CD1c-positive myeloid dendritic cell (primary cell): ENCODE measurements at regions not wholly inside any gene's neighbourhood (a gene's known extent, or its start where the extent isn't known, plus 50 kb on each side); places are given as distances from the start of the nearest gene placed in this dataset.
"Not testable (repeated sequence)": the region's sequence is repeated elsewhere in the genome, so short reads cannot be mapped to it uniquely, and the experiment has no call there.

Experiments used
- DNase-seq: peaks from one replicate; pipeline ENCODE4 v3.0.0-alpha.2; 2016; ENCODE audit errors: extremely low spot score

DNA sequence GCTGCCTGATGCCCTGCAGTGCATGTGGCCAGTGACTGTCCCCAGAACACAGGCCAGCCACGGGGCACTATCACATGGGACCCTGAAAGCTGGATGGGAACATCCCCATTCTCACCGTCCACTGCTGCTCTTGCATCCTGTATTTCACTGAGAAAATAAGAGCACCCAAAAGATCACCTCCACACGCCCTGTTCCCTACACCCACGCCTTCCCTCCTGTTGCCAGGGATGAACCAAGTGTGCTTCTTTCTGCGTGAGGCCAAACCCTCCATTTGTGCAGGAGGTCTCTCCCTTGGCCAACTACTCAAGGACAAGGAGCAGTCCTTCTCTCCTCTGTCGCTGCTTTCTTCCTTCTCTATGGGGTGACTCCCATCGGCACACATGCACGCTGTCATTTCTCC, 118.3 kb downstream of the LRRC37A3 start:
- DNase-seq = not testable (repeated sequence)

DNA sequence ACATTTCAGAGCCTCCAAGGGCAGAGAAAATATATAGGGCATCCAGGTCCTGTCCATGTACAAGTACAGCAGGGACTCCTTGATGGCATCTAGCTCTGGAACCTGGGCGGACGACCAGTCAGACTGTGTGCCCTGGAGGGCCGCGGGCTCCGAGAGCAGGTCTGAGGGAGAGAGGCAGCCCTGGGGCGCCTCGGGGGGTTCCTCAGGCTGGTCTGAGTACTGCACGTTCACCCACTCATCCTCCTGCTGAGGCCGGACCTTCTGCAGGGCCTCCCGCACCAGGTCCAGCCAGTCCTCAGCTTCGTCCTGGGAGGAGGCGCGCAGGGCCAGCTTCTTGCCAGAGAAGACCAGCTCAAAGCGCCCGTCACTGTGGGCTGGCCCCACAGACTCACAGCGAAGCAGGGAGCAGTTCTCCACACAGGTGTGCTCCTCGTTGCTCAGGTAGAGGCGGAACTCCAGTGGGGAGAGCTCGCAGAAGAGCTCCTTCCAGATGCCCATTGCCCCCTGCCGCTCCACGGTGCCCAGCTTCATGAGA, 118.8 kb downstream of the LRRC37A3 start:
- DNase-seq = not testable (repeated sequence)

DNA sequence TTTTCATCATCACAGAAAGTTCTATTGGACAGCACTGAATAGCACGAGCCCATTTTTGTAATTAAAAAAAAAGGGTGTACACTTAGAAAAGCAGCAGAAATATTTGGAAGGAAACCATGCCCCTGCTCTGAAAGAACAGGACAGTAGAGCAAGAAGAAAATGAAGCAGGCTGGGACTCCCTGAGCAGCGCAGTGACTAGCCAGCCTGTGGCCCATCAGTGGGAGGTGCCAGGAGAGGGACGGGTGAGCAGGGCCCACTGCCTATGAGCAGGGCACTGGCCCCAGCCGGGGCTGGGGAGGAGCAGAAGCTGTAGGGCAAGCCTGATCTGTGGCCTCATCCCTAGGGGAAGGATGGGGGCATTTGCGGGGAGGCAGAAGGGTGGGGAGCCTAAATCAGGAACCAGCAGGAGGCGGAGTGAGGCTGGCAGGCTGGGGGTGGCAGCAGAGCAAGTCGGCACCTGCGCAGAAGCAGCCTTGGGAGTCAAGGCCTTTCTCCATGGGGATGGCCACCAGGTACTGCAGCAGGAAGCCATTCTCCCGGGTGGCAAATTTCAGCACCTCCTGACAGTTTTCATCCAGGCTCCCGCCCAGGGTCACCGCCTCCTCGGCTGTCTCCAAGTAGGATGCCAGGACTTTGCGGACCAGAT, 119.6 kb downstream of the LRRC37A3 start:
- DNase-seq = not testable (repeated sequence)

DNA sequence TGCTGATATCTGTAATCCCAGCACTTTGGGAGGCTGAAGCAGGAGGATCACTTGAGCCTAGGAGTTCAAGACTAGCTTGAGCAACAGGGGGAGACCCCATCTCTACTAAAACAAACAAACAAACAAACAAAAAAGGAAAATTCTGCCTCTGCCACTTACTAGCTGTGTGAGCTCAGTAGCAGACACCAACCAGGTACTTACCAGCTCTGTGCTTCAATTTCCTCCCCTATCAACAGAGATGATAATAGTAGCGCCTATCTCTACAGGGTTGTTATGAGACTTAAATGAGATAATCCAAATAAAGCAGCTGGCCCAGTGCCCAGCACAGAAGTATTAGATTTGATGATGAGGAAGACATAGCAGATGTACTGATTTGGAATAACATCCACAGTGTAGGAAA, 120.3 kb downstream of the LRRC37A3 start:
- DNase-seq = not testable (repeated sequence)

DNA sequence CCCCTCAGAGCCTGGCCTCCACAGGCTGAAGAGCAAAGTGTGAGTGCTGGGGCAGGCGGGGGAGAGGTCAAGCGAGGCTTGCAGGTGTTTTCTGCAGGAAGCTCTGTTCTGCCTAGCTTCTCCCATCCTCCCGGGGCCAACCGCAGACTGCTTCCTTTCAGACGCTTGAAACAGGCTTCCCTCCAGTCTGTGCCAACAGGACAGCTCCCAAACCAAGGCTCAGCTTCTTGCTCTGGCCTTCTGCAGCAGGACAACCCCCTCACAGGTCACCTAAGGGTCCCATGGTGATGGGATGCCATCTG, 120.8 kb downstream of the LRRC37A3 start:
- not testable (repeated sequence) for DNase-seq

DNA sequence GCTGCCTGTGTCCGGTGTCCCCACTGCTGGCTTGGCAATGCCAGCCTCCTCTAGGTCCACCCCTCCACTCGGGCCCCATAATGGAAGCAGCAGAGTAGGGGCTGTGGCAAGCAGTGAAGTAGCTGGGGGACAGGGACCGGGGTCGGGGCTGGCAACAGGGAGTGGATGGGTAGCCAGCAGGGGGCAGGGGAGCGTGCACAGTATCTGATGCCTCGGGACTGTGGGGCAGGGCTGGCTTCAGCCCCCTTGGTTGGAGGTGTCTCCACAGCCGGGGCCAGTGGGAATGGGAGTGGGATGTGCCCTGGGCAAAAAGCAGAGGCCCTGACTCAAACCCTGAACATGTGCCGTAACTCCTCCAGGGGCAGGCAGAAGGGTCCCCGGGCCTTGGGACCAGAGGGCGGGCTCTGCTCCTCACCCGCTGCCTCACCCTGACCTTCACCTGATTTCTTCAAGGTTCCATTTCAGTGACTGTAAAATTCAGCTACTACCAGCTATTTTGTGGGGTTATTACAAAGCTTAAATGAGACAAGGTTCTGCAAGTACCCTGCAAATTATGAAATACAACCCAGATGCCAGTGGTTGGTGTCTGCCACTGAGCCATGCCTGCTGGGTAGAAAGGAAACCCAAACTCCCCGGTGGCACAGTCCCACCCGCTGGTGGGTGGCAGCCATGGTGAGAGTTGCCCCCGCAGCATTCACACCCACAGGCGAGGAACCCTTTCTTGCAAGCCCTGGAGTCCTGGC, 121.4 kb downstream of the LRRC37A3 start:
- DNase-seq = not testable (repeated sequence)

DNA sequence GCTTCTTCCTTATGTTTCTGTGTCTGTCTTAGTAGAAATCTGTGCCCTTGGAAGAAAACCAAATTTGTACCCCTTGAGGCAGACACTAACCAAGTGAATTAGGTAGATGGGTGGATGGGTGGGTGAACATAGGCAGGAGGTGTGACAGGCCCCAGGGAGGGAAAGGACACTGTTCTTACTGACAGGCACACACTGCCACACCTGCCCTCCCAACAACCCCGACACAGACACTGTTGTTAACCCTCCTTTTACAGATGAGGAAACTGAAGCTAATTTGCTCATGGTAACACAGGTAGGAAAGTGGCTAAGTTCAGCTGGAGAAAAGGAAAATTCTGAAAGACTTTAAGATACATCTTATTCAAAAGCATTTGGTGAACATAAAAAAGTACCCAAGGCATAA, 123.9 kb downstream of the LRRC37A3 start:
- not testable (repeated sequence) for DNase-seq

DNA sequence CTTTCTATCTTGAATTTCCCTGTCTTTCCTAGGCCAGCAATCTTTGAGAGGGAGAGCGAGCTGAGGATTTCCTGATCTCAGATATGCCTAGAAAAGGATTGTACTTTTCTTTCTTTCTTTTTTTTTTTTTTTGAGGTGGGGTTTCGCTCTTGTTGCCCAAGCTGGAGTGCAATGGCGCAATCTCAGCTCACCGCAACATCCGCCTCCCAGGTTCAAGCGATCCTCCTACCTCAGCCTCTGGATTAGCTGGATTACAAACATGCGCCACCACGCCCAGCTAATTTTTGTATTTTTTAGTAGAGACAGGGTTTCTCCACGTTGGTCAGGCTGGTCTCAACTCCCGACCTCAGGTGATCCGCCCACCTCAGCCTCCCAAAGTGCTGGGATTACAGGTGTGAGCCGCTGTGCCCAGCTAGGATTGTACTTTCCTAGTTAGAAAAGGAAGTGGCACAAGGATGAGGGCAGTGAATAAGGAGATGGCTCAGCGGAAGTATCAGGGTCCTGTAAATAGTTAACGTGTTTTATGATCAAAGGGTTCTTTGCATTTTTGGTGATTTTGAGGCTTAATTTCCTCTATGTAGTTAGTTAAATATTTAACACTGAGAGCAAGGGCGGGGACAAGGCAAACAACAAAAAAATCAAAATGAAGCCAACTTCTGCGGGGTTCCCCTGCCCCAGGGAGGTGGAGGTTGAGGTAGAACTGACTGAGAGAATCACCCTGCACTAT, 124.6 kb downstream of the LRRC37A3 start:
- DNase-seq = not testable (repeated sequence)

DNA sequence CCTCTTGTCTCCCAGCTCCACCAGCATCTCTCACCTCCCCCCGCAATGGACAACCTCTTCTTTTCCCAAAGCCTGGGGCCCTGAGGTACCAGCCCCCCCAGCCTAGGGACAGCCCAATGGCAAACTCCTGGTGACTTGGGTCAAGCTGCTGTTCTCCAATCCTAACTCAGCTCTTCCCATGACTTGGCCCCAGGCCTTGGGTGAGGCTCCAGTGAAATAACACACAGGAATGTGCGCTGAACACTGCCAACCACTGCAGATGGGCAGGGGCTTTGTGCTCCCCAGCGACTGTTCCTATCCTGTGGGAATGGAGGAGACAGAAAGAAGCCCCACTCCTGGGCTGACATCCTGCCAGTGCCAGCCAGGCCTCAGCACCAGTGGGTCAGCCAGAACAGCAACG, 125.2 kb downstream of the LRRC37A3 start:
- not testable (repeated sequence) for DNase-seq

DNA sequence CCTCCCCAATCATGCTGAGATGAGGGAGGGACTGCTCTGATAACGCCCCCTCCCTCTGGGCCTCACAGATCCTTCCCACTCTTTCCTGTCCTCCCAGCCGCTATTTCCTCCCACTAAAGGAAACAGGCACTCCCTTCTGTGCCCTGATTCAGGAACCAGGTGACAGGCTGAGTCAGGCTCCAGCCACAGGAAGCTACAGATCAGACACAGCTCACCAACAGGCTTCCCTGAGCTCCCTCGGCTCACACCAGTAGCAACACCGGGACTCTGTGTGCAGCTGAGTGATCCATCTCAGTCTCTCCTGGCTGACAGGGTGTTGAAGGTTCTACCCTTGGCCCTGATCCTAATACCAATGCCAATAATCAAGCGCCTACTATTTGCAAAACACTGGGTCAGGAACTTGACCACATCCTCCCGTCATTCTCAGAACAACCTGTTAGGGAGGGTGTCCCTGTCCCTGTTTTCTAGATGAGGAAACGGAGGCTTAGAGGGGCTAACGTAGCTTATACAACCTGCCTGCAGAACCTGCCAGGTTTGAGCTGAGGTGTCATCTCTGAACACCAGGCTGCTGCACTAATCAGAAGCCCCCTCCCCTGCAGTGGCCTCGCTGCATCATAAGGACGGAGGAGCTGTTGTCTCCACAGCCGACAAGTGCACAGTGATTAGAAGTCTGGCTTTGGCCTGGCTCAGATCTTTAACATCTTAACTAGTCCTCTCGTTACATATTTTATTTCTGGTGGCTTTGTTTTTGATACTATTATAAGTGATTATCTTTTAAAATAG, 126.3 kb downstream of the LRRC37A3 start:
- DNase-seq = peak; percentile 59

DNA sequence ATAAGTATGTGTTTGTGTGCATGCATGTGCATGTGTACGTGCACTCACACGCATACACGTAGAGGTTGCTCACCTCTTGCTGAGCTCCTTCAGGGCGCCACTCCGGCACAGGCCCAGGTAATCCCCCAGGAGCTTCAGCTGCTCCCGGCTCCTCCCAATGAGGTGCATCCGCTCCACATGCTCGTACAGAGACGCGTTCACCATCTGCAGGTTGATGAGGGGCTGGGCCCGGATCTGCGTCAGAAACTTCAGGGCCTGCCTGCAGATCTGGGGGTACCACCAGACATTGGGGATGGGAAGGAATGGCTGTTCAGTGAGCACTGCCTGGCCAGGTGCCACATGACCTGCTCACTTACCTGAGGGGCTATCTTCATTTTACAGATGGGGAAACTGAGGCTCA, 127.0 kb downstream of the LRRC37A3 start:
- not testable (repeated sequence) for DNase-seq

DNA sequence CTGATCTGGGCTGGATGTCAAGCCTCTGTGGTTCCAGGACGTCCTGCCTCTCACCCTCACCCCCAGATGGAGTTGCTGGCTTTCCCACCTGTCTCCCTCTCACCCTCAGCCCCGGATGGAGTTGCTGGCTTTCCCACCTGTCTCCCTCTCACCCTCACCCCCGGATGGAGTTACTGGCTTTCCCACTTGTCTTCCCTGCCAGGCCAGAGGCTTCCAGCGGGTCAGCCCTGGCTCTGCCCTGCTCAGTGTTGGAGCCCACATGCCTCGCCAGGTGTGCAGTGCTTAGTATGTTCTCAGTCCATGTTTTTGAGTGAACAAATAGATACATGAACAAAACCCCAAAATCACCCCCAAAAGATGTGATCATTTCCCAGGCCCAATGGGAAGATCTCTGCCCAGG, 127.6 kb downstream of the LRRC37A3 start:
- not testable (repeated sequence) for DNase-seq

DNA sequence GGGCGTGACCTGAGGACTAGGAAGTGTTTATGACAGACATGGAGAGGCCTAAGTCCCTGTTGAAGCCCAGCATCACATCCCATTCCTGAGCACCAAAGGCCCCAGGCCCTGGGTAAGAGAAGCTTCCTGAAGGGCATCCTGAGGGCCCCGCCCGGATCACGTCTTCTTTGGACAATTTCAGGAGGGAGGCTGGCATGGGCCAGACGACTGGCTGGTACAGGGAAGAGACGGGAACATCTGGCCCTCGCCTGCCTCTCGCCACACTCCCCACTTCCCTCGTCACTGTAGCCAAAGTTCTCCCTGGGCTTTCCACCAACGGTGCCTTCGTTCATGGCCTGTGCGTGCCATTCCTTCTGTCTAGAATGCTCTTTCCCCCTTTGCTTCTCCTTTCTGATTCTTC, 128.1 kb downstream of the LRRC37A3 start:
- DNase-seq = not testable (repeated sequence)

DNA sequence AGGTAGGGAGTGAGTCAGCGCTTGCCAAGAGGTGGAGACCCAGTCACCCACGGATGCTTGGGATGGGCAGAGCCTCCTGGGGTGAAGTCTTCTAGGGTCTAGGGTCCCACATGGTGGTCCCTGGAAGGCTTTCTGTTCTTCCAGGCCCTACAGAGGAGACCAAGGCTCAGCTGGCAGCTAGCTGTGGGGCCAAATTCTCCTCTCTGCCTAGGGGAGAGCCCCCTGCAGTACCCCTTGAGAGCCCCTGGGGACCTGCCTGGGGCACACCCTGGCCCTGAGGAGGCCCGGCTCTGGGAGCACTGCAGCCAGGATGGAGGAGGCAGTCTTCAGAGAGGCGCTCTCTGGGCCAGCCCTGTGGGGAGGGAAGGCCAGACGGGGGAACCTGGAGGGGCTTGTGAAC, 128.6 kb upstream of the SMURF2 start:
- not testable (repeated sequence) for DNase-seq

DNA sequence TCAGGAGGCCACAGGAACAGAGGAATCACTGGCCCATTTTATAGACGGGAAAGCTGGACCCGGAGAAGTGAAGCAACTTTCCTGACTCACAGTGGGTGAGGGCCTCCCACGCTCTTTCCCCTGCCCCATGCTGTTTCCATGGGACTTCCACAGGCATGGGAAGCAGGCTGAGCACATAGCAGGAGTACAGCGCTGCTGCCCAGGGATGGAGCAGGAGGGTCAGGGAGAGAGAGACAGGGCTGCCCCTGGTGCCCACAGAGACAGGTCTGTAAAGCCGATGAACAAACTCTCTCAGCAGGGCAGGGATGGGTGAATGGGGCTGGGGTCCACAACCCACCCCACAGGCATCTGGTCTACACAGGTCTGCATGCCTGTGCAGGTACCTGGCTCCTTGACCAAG, 128.1 kb upstream of the SMURF2 start:
- not testable (repeated sequence) for DNase-seq

DNA sequence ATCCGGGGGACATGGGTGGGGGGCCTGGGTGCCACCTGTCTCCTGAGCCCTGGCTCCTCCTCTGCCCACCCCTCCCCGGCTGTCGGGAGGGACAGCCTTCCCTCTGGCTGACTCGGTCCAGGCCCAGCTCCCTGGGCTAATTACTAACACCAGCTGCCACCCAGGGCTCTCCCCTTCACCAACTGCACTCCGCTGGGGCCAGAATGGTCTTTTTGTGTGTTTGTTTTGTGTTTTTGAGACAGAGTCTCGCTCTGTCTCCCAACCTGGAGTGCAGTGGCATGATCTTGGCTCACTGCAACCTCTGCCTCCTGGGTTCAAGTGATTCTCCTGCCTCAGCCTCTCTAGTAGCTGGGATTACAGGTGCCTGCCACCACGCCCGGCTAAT, 126.9 kb upstream of the SMURF2 start:
- DNase-seq = not testable (repeated sequence)

DNA sequence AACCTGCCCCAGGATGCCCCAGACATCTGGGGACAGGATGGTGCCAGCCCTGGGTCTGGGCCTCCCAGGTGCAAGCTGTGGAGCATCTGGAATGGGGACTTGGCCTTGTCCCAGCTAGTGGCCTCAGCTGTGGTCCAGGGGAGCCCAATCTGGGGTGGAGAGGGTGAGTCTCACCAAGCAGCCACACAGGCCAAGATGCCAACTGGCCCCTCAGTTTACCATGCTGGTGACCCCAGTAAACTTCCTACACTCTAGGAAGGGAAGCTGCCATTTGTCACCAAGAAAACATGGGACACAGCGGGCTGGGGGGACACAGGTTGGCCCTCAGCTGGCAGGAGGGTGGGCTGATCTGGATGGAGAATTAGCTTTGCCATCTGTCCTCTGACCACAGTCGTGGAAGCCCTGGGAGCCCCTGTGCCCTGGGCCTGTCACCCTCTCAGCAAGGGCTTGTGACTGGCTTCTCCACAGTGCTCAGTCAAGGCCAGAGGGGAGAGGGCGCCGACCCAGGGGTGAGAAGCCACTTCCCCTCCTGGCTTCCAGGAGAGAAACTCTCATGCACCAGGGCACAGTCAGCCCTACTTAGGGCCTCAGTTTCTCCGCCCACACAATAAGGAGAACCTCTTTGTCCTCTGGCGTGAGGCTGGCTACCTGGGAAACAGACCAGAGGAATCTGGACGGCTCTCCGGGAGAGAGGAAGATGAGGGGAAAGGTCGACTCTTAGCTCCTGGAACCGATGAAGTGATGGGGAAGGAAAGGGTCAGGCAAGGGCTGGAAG, 126.4 kb upstream of the SMURF2 start:
- no peak for DNase-seq

DNA sequence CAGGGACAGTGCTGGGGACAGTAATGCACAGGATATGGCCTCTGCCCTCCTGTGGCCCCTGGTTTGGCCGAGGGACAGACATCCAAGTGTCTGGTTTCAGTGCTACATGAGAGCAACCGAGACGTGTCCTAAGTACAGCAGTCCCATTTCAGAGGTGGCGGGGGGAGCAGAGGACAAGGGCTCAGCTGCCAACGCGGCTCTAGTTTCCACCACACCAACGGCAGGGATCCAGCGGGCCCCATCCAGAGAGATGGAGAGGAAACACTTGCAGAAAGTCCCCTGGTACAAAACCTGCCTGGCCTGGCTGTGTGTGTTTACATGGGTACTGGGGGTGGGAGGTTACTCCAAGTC, 125.8 kb upstream of the SMURF2 start:
- DNase-seq = no peak

DNA sequence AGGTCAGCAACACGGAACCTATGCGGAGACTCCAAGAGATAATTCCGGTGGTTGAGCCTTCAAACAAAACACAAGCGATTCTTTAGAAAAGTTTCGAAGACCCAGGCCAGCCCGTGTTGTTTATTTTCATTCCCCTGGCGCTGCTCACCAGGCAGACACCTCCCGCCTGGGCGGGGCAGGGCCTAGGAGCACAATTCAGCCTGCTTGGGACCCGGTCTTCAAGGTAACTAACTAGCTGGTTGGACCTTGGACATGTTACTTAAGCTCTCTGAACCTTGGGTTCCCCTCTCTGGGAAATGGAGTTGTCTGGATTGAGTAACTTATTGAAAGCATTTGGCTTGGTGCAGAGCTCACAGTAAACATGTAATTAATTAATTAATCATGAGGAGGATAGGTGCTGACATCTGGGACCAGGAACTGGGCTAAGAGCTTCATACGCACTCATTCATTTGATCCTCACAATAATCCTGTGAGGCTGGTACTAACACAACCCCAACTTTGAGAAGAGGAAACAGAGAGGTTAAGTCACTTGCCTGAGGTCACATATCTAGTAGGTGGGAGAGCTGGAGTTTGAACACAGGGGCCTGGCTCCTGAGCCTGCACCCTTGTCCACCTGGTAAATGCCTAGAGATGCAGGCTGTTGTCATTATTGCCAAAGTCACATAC, 125.3 kb upstream of the SMURF2 start:
- no peak for DNase-seq

DNA sequence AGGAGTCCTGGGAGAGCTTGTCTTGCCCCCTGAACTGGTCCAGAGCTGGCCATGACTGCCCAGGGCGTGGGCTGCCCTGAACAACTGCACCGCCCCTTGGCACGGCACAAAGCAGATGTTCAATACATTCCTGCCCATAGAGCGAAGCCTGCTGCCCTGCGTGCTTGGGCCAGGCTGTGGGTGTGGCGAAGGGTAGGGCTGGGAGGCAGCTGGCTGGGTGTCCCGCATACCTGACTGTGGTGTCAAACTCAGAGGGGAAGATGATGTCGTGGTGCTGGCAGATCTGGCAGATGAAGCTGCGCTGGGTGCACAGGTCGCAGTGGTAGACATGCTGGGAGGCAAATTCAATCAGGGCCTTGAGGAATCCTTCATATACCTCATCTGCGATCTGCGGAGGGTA, 124.2 kb upstream of the SMURF2 start:
- no peak for DNase-seq

DNA sequence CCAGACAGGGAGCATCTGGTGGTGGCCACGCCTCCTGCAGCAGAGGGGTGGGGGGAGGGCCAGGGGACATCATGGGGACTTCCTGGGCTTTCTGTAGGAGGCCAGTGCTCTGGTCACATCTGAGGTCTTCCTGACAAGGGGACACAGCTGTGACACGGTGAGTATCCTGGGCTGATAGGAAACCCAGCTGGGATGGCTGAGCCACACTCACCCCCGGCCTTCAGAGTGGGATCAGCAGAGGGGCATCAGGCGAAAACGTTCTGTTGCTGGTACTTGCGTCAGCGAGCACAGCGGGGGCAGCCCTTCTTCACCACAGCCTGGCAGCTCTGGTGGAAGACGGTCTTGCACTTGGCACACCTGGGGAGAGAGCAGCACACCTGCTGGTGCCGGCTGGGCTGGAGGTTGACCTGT, 122.9 kb upstream of the SMURF2 start:
- DNase-seq = no peak
